HCT116 (cell line): ENCODE measurements at regions not wholly inside any gene's neighbourhood (a gene's known extent, or its start where the extent isn't known, plus 50 kb on each side); places are given as distances from the start of the nearest gene placed in this dataset.

Experiments used
- ATAC-seq: fragments of 200-7000 bp; cut with Tn5 transposase; 2 replicates; pipeline ENCODE4 v1.9.1; 2020; ENCODE audit warnings: mild to moderate bottlenecking, moderate library complexity
- BruUV-seq: library from RNA; stranded (reverse); fragments of 400-500 nt; replicated peaks from 2 replicates; lab custom pipeline; 2021; lab: Mats Ljungman, UMichigan
- CTCF ChIA-PET: fragments of 300-600 bp; sonication (Branson Sonifier 250); formaldehyde crosslinking; loops from one replicate; lab custom pipeline; 2021; ENCODE audit warnings: antibody characterized with exemption; lab: Charles Lee
- POLR2A ChIA-PET: fragments of 300-600, 350-600 bp; sonication (Branson Sonifier 250); formaldehyde crosslinking; loops from one replicate; lab custom pipeline; 2021; ENCODE audit warnings: antibody characterized with exemption; lab: Charles Lee
- RAD21 ChIA-PET, 2 experiments: fragments of 300-600 bp; sonication (Branson Sonifier 250); formaldehyde crosslinking; loops; one replicate each; lab custom pipeline; 2023; ENCODE audit warnings: low total read pairs in 2 of 2; ENCODE audit not compliant: uncharacterized antibody in 2 of 2, unreplicated experiment in 2 of 2, low non-redundant PET in 1 of 2; lab: Charles Lee
- DNase-seq: peaks from one replicate; pipeline ENCODE4 v3.0.0-alpha.2; 2010; ENCODE audit warnings: low read depth, low spot score
- H2AFZ ChIP-seq: fragments of 200-600 bp; shearing (Covaris generic), sonication (generic); 2 replicates; pipeline ENCODE4 v1.6.1; 2017; ENCODE audit warnings: low read depth, mixed run types, mixed read lengths, antibody characterized with exemption, low read length; ENCODE audit not compliant: poor library complexity, severe bottlenecking
- H3K27ac ChIP-seq: 2 replicates; pipeline ENCODE4 v1.5.1; 2012; ENCODE audit warnings: low read depth, low read length
- H3K27me3 ChIP-seq: fragments of 200-600 bp; sonication (generic); 2 replicates; pipeline ENCODE4 v1.6.1; 2016; ENCODE audit warnings: mixed run types, low read length, mixed read lengths; ENCODE audit not compliant: insufficient read depth
- H3K36me3 ChIP-seq, 2 experiments: fragments of 200-500 bp in 1 of 2; fragments of 200-600 bp in 1 of 2; sonication (Bioruptor generic) in 1 of 2; sonication (generic) in 1 of 2; 2 replicates each; pipeline versions ENCODE4 v1.5.1 to v1.6.1; 2014 to 2016; ENCODE audit warnings: low read length in 2 of 2, inconsistent platforms in 1 of 2, mixed read lengths in 1 of 2, mixed run types in 1 of 2; ENCODE audit not compliant: insufficient read depth in 2 of 2, control insufficient read depth in 1 of 2
- H3K4me1 ChIP-seq, 2 experiments: fragments of 200-600 bp in 1 of 2; sonication (generic) in 1 of 2; 2 replicates each; pipeline versions ENCODE4 v1.5.1 to v1.6.1; 2012 to 2017; ENCODE audit warnings: low read length in 2 of 2, inconsistent platforms in 1 of 2, mild to moderate bottlenecking in 1 of 2, mixed read lengths in 1 of 2, mixed run types in 1 of 2, moderate library complexity in 1 of 2; ENCODE audit not compliant: insufficient read depth in 2 of 2, control insufficient read depth in 1 of 2
- H3K4me2 ChIP-seq: fragments of 200-600 bp; sonication (generic); 2 replicates; pipeline ENCODE4 v1.6.1; 2017; ENCODE audit warnings: mixed run types, low read length, mixed read lengths
- H3K4me3 ChIP-seq, 2 experiments: fragments of 200-600 bp in 1 of 2; sonication (generic) in 1 of 2; replicated peaks in 1 of 2; 2 replicates each; pipeline ENCODE4 v1.5.1; 2011 to 2016; ENCODE audit warnings: low read length in 2 of 2, control low read depth in 1 of 2, low read depth in 1 of 2, mild to moderate bottlenecking in 1 of 2, mixed read lengths in 1 of 2, mixed run types in 1 of 2
- H3K79me2 ChIP-seq: fragments of 200-600 bp; sonication (generic); 2 replicates; pipeline ENCODE4 v1.6.1; 2017; ENCODE audit warnings: mild to moderate bottlenecking, mixed run types, low read length, moderate library complexity, mixed read lengths; ENCODE audit not compliant: insufficient read depth
- H3K9ac ChIP-seq: fragments of 200-600 bp; sonication (generic); 2 replicates; pipeline ENCODE4 v1.6.1; 2016; ENCODE audit warnings: low read length, mixed read lengths
- H3K9me2 ChIP-seq: fragments of 200-600 bp; sonication (generic), shearing (Covaris generic); 2 replicates; pipeline ENCODE4 v1.6.1; 2017; ENCODE audit warnings: mixed run types, mild to moderate bottlenecking, moderate library complexity; ENCODE audit not compliant: insufficient read depth
- H3K9me3 ChIP-seq, 2 experiments: fragments of 200-500 bp in 1 of 2; fragments of 200-600 bp in 1 of 2; sonication (Bioruptor generic) in 1 of 2; sonication (generic) in 1 of 2; 2 replicates each; pipeline ENCODE4 v1.6.1; 2014 to 2017; ENCODE audit warnings: low read length in 2 of 2, mixed read lengths in 2 of 2, inconsistent platforms in 1 of 2, low read depth in 1 of 2, mild to moderate bottlenecking in 1 of 2, mixed run types in 1 of 2, moderate library complexity in 1 of 2; ENCODE audit not compliant: control insufficient read depth in 1 of 2, insufficient read depth in 1 of 2
- H4K20me1 ChIP-seq: fragments of 200-600 bp; sonication (generic), shearing (Covaris generic); 2 replicates; pipeline ENCODE4 v1.6.1; 2017; ENCODE audit warnings: mixed run types, mild to moderate bottlenecking, moderate library complexity; ENCODE audit not compliant: insufficient read depth
- EZH2phosphoT487 ChIP-seq: fragments of 200-600 bp; IDR thresholded peaks from 2 replicates; pipeline ENCODE4 v1.6.1; 2018; ENCODE audit warnings: antibody characterized with exemption, borderline replicate concordance
- FOSL1 ChIP-seq: IDR thresholded peaks from 2 replicates; pipeline ENCODE4 v1.6.1; 2012; ENCODE audit warnings: low read depth
- POLR2A ChIP-seq: IDR thresholded peaks from 2 replicates; pipeline ENCODE4 v1.7.0; 2011; ENCODE audit warnings: borderline replicate concordance; ENCODE audit not compliant: insufficient read depth, insufficient read length; ENCODE audit errors: extremely low read depth
- POLR2AphosphoS5 ChIP-seq: IDR thresholded peaks from 2 replicates; pipeline ENCODE4 v1.6.1; 2011; ENCODE audit warnings: mild to moderate bottlenecking, low read depth, low read length, moderate library complexity
- RAD21 ChIP-seq: IDR thresholded peaks from 2 replicates; pipeline ENCODE4 v1.6.1; 2012; ENCODE audit warnings: low read depth, mild to moderate bottlenecking
- REST ChIP-seq: IDR thresholded peaks from 2 replicates; pipeline ENCODE4 v1.6.1; 2012; ENCODE audit warnings: low read depth
- SIN3A ChIP-seq: IDR thresholded peaks from 2 replicates; pipeline ENCODE4 v1.6.1; 2012; ENCODE audit warnings: low read depth
- SP1 ChIP-seq: IDR thresholded peaks from 2 replicates; pipeline ENCODE4 v1.6.1; 2012; ENCODE audit warnings: low read depth
- TCF7L2 ChIP-seq: IDR thresholded peaks from 2 replicates; pipeline ENCODE4 v1.7.0; 2011; ENCODE audit warnings: borderline replicate concordance, inconsistent platforms; ENCODE audit not compliant: insufficient read depth, insufficient read length; ENCODE audit errors: extremely low read depth
- intact Hi-C: fragments of 100-400 bp; cut with micrococcal nuclease; formaldehyde crosslinking; loops from 2 replicates; pipeline ENCODE4 v1.10.0; 2022

GRCh38 chr3:99332276-99332675 lies 306.1 kb upstream of the COL8A1 start:
- no peaks in the 10 kb centered on the region for H4K20me1 ChIP-seq
- H3K9ac ChIP-seq = no peak overlapping the region
- H2AFZ ChIP-seq = no peak overlapping the region
- no TSS peak for BruUV-seq
- RAD21 ChIA-PET = no interaction called here
- POLR2A ChIA-PET = no interaction called here
- no peak overlapping the region for H3K4me3 ChIP-seq
- H3K4me2 ChIP-seq = no peak overlapping the region
- H3K9me3 ChIP-seq = no peaks in the 10 kb centered on the region
- no peak overlapping the region for H3K27ac ChIP-seq
- no peaks in the 10 kb centered on the region for H3K9me2 ChIP-seq
- CTCF ChIA-PET = no interaction called here
- ATAC-seq (no peak), DNase-seq (no peak)
- no peaks in the 10 kb centered on the region for H3K79me2 ChIP-seq
- intact Hi-C loops = no loop called here
- peaks cover 52% of the 10 kb centered on the region for H3K27me3 ChIP-seq
- TF ChIP-seq SIN3A (no peak), EZH2phosphoT487 (no peak), REST (no peak), FOSL1 (no peak), RAD21 (no peak), POLR2A (no peak), POLR2AphosphoS5 (no peak), TCF7L2 (no peak), SP1 (no peak)
- TF ChIP-seq, all 23 proteins: peak for 0
- no peaks in the 10 kb centered on the region for H3K4me1 ChIP-seq
- no peaks in the 10 kb centered on the region for H3K36me3 ChIP-seq
